RWPE2 (cell line): ENCODE measurements at regions not wholly inside any gene's neighbourhood (a gene's known extent, or its start where the extent isn't known, plus 50 kb on each side); places are given as distances from the start of the nearest gene placed in this dataset.

Source experiments
- ATAC-seq: fragments of 200-7000 bp; cut with Tn5 transposase; 3 replicates; pipeline ENCODE4 v1.9.1; 2021; ENCODE audit warnings: low read depth
- DNase-seq: peaks from one replicate; pipeline ENCODE4 v3.0.0-alpha.2; 2020; ENCODE audit warnings: low spot score
- H3K27ac ChIP-seq: fragments of 450-650 bp; 2 replicates; pipeline ENCODE4 v1.5.1; 2017; ENCODE audit warnings: mild to moderate bottlenecking; ENCODE audit not compliant: poor library complexity, severe bottlenecking
- H3K27me3 ChIP-seq: fragments of 250-450 bp; sonication (Bioruptor Pico); 2 replicates; pipeline ENCODE4 v1.5.1; 2021; ENCODE audit warnings: mild to moderate bottlenecking, moderate library complexity; ENCODE audit not compliant: insufficient read depth, poor library complexity, severe bottlenecking
- H3K36me3 ChIP-seq: fragments of 250-450 bp; sonication (Bioruptor Pico); 2 replicates; pipeline ENCODE4 v1.5.1; 2020; ENCODE audit warnings: low read depth, mild to moderate bottlenecking, moderate library complexity
- H3K4me1 ChIP-seq: fragments of 250-450 bp; sonication (Bioruptor Pico); 2 replicates; pipeline ENCODE4 v1.5.1; 2021; ENCODE audit warnings: mild to moderate bottlenecking, moderate library complexity; ENCODE audit not compliant: insufficient read depth, poor library complexity, severe bottlenecking
- H3K4me3 ChIP-seq: fragments of 250-450 bp; sonication (Bioruptor Pico); 2 replicates; pipeline ENCODE4 v1.5.1; 2021; ENCODE audit warnings: mild to moderate bottlenecking, moderate library complexity; ENCODE audit not compliant: severe bottlenecking
- H3K9me3 ChIP-seq: fragments of 250-450 bp; sonication (Bioruptor Pico); 2 replicates; pipeline ENCODE4 v1.5.1; 2021; ENCODE audit warnings: mild to moderate bottlenecking, moderate library complexity; ENCODE audit not compliant: severe bottlenecking
- CTCF ChIP-seq: fragments of 450-650 bp; IDR thresholded peaks from one replicate; pipeline ENCODE4 v1.5.1; 2017; ENCODE audit warnings: mild to moderate bottlenecking, moderate library complexity; ENCODE audit not compliant: poor library complexity, severe bottlenecking

DNA sequence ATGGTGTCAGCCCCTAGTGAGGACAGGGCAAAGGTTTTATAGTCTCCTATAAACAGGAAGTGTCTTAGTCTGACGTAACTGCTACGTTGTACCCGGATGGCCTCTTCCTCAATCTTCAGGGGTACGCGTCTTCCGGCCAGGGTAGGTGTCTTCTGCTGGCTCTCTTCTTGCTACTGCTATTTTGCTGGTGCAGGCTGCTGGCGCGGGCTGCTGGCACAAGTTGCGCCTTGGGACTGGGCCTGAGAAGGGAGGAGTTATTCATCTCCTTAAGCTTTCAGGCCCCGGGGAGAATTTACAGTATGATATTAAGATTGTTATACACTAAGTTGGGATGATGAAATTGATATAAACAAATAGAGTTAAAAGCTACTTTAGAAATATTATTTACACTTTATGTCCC is 74.4 kb downstream of the HDGFL1 start:
- ATAC-seq: no peak
- no peak for TF ChIP-seq CTCF
- no peaks in the 10 kb centered on the region for H3K9me3 ChIP-seq

DNA sequence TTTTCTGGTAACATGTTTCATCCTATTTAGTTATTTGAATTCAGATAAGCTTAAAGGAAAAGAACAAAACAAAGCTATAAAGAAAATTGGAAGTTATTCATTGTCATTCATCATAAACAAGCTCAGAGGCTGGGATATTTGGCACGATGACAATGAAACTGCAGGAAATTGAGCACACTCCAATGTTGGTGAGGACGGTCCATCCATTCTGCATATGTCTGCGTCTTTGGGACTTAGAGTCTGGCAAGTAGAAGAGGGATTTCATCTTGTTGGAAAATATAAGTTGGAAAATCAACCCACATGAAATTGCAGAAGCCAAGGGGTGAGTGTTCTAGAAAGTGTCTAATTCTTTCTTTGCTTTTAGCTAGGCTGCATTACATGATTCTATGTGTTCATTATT is 78.4 kb downstream of the HDGFL1 start:
- Histone ChIP-seq H3K27ac (no peak overlapping the region), H3K4me1 (no peaks in the 10 kb centered on the region), H3K9me3 (no peaks in the 10 kb centered on the region), H3K4me3 (no peak overlapping the region), H3K27me3 (no peaks in the 10 kb centered on the region), H3K36me3 (no peaks in the 10 kb centered on the region)
- ATAC-seq (no peak), DNase-seq (no peak)
- TF ChIP-seq CTCF: no peak

More for the DNA sequence above, 74.4 kb downstream of the HDGFL1 start:
- Histone ChIP-seq H3K27me3 (no peaks in the 10 kb centered on the region), H3K4me3 (no peak overlapping the region), H3K36me3 (no peaks in the 10 kb centered on the region), H3K4me1 (no peaks in the 10 kb centered on the region), H3K27ac (no peak overlapping the region)
- DNase-seq: no peak

DNA sequence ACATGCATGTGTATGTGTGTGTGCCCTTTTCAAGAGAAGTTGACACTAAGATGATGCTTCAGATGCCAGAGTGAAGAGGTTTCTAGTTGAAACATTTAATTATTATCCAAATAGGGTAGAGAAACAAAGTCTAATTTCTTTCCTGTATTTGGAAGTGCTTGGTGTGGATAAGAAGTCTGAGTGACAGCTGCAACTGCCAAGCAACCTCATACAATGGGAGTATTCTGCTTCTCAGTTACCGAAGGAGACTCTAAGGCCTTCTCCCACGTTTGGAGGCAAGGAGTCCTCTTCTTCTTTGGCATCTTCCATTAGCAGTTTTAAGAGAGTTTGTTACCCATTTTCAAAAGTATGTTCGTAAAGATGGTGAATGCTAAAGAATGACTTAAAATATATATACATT is 82.4 kb downstream of the HDGFL1 start:
- no peak overlapping the region for H3K4me3 ChIP-seq
- H3K27me3 ChIP-seq: no peaks in the 10 kb centered on the region
- no peak for TF ChIP-seq CTCF
- DNase-seq (no peak), ATAC-seq (no peak)
- peaks cover 5% of the 10 kb centered on the region for H3K4me1 ChIP-seq
- no peak overlapping the region for H3K27ac ChIP-seq
- no peaks in the 10 kb centered on the region for H3K36me3 ChIP-seq
- H3K9me3 ChIP-seq: no peaks in the 10 kb centered on the region

DNA sequence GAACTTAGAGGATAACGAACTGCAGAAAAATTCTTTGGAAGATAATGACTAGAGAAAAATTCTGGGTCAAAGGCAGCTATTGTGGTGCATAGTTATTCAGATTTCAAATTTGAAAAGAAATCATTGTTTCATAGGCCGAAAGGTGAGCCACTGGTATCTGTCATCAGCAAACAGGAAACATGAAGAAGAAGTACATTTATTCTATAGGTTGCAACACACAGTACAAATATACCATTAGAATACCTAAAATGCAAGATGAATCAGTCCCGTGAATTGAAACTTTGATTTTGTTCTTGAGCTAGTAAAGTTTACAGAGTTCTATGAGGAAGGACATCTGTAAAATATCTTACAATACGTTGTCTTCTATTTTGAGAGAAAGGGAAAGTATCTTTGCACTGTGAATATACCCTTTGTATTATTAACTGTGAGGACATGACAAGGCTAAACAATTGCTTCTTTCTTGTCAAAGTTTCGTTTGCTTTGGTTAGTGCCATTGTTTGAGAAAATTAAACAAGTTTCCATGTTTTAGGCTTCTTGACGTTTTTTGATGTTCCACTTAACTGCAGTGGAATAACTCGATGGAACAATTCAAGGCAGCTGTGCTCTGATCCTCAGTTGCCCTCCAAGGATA is 84.7 kb downstream of the HDGFL1 start:
- Histone ChIP-seq H3K27ac (no peak overlapping the region), H3K4me1 (peaks cover 5% of the 10 kb centered on the region), H3K36me3 (no peaks in the 10 kb centered on the region), H3K9me3 (no peaks in the 10 kb centered on the region), H3K27me3 (no peaks in the 10 kb centered on the region), H3K4me3 (no peak overlapping the region)
- TF ChIP-seq CTCF: no peak
- ATAC-seq: no peak
- DNase-seq: no peak

DNA sequence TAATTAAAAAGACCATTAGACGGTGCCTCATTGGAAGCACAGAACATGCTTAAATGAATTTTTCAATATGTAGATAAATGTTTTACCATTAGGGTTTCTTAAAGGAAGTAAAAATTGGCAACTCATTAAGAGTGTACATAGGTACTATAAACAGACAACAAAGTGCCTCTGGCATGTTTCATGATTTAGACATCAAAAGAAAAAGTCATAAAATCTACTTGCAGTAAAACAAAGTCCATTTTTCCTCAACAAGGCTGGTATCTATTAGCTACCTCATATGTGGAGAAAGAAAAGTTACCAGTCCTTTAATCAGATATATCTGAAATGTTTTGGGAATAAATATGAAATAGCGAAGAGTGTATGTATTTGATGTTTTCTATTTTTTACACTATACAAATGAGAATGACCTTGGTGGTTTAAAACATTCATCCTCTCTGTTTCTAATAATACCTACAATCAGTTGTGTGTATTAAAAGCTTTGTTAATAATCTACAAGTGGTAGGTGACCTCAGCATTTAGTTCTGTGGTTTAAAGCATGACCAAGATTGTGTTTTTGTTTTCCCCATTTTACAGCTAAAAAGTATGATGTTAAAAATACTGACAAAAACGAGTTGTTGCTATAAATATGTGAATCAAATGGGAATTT is 87.5 kb downstream of the HDGFL1 start:
- Histone ChIP-seq H3K27ac (no peak overlapping the region), H3K4me1 (peaks cover 5% of the 10 kb centered on the region), H3K4me3 (no peak overlapping the region), H3K36me3 (no peaks in the 10 kb centered on the region), H3K27me3 (no peaks in the 10 kb centered on the region), H3K9me3 (no peaks in the 10 kb centered on the region)
- no peak for ATAC-seq
- DNase-seq: no peak
- no peak for TF ChIP-seq CTCF
